Right atrium auricular region (tissue), 2 donors: ENCODE measurements at regions not wholly inside any gene's neighbourhood (a gene's known extent, or its start where the extent isn't known, plus 50 kb on each side); places are given as distances from the start of the nearest gene placed in this dataset.

ENCODE experiments used
- DNase-seq: peaks from one replicate; pipeline ENCODE4 v3.0.0-alpha.2; 2019; ENCODE audit warnings: low spot score
- H3K27ac ChIP-seq, 2 donors: fragments of 200-600 bp; sonication (generic); 1 replicate in 1 of 2; 2 replicates in 1 of 2; pipeline ENCODE4 v1.5.1; 2016 to 2019
- H3K27me3 ChIP-seq, 2 donors: fragments of 200-600 bp; sonication (generic); one replicate each; pipeline versions ENCODE4 v1.5.1 to v1.6.0; 2017 to 2019
- H3K36me3 ChIP-seq: fragments of 200-600 bp; sonication (generic); one replicate; pipeline ENCODE4 v1.5.1; 2016
- H3K4me1 ChIP-seq, 2 donors: fragments of 200-600 bp; sonication (generic); one replicate each; pipeline versions ENCODE4 v1.5.1 to v1.6.0; 2017 to 2019
- H3K4me3 ChIP-seq, 2 donors: fragments of 200-600 bp; sonication (generic); 1 replicate in 1 of 2; 2 replicates in 1 of 2; pipeline ENCODE4 v1.5.1; 2017 to 2019; ENCODE audit warnings: mild to moderate bottlenecking in 1 of 2, moderate library complexity in 1 of 2
- H3K9me3 ChIP-seq, 2 donors: fragments of 200-600 bp; sonication (generic); one replicate each; pipeline ENCODE4 v1.5.1; 2019
- TF ChIP-seq, protein P1 (sequence below), 2 donors: fragments of 200-600 bp; sonication (generic); IDR thresholded peaks; one replicate each; pipeline ENCODE4 v1.5.1; 2019; ENCODE audit warnings: antibody characterized with exemption in 2 of 2

DNA sequence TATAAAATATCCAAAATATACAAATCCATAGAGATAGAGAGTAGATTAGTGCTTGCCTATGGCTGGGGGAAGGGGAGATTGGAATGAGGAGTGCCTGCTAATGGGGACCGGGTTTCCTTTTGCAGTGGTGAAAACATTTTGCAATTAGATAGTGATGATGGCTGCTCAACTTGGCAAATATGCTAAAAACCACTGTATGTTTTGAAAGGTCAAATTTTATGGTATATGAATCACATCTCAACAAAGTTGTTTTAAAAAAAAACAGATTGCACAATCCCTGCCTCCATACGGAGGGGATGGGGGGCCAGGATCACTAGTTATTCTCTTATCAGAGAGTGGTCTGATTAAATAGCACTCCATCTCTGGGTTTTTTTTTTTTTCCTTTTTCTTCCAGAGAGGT is 76.9 kb upstream of the RIPOR2 start:
- no peaks in the 10 kb centered on the region for H3K27me3 ChIP-seq
- H3K36me3 ChIP-seq = no peaks in the 10 kb centered on the region
- no peaks in the 10 kb centered on the region for H3K9me3 ChIP-seq
- TF ChIP-seq, protein P1, sequence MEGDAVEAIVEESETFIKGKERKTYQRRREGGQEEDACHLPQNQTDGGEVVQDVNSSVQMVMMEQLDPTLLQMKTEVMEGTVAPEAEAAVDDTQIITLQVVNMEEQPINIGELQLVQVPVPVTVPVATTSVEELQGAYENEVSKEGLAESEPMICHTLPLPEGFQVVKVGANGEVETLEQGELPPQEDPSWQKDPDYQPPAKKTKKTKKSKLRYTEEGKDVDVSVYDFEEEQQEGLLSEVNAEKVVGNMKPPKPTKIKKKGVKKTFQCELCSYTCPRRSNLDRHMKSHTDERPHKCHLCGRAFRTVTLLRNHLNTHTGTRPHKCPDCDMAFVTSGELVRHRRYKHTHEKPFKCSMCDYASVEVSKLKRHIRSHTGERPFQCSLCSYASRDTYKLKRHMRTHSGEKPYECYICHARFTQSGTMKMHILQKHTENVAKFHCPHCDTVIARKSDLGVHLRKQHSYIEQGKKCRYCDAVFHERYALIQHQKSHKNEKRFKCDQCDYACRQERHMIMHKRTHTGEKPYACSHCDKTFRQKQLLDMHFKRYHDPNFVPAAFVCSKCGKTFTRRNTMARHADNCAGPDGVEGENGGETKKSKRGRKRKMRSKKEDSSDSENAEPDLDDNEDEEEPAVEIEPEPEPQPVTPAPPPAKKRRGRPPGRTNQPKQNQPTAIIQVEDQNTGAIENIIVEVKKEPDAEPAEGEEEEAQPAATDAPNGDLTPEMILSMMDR (IDR thresholded peaks at IDR 0.05) = no peak
- H3K4me3 ChIP-seq = no peak overlapping the region
- no peak for DNase-seq
- no peak overlapping the region for H3K27ac ChIP-seq
- peaks cover 0 to 9% of the 10 kb centered on the region in 2 donors for H3K4me1 ChIP-seq

DNA sequence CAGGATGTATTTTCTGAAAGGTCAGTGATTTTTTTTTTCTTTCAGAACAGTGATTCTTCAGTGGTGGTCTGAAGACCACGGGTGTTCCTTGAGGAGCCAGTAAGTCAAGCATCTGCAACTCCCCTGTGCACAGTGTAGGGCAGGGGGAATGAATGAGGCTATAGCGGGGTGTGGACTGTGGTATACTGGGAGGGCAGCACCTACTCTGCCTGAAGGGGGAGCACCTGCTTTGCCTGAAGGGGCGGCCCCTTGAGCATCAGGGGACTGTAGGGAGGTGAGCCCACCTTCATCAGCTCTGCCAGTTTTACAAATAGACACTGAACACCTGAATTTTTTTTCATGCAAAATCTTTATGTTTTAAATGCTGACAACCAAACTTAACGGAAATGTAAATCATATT is 77.5 kb upstream of the RIPOR2 start:
- TF ChIP-seq, protein P1 (IDR thresholded peaks at IDR 0.05) = no peak
- no peak overlapping the region for H3K27ac ChIP-seq
- no peaks in the 10 kb centered on the region for H3K9me3 ChIP-seq
- no peak for DNase-seq
- peaks cover 0 to 9% of the 10 kb centered on the region in 2 donors for H3K4me1 ChIP-seq
- H3K4me3 ChIP-seq = no peak overlapping the region
- H3K36me3 ChIP-seq = no peaks in the 10 kb centered on the region
- no peaks in the 10 kb centered on the region for H3K27me3 ChIP-seq

DNA sequence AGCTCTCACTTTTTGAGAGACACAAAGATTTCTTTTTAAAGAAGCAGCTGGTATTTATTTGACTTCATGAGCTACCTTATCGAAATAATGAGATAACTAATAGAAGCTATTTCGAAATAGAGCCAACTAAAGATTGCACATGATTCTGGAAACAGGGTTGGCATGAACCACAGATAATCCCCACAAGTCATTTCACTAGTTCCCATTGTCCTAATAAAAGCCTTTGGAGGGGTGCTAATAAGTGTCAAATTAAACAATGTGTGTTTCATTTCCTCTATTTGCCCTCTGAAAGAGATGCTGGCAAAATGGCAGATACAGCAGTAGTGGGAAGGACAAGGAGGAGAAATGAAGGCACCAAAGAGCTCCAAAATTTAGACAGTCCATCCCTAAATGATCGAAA is 78.6 kb upstream of the RIPOR2 start:
- H3K9me3 ChIP-seq = no peaks in the 10 kb centered on the region
- H3K4me3 ChIP-seq = no peak overlapping the region
- DNase-seq = no peak
- no peaks in the 10 kb centered on the region for H3K27me3 ChIP-seq
- H3K27ac ChIP-seq = peak overlapping the region in 1 of 2 donors; percentile 67
- H3K4me1 ChIP-seq = peaks cover 0 to 9% of the 10 kb centered on the region in 2 donors
- no peaks in the 10 kb centered on the region for H3K36me3 ChIP-seq
- TF ChIP-seq, protein P1 (IDR thresholded peaks at IDR 0.05) = no peak

DNA sequence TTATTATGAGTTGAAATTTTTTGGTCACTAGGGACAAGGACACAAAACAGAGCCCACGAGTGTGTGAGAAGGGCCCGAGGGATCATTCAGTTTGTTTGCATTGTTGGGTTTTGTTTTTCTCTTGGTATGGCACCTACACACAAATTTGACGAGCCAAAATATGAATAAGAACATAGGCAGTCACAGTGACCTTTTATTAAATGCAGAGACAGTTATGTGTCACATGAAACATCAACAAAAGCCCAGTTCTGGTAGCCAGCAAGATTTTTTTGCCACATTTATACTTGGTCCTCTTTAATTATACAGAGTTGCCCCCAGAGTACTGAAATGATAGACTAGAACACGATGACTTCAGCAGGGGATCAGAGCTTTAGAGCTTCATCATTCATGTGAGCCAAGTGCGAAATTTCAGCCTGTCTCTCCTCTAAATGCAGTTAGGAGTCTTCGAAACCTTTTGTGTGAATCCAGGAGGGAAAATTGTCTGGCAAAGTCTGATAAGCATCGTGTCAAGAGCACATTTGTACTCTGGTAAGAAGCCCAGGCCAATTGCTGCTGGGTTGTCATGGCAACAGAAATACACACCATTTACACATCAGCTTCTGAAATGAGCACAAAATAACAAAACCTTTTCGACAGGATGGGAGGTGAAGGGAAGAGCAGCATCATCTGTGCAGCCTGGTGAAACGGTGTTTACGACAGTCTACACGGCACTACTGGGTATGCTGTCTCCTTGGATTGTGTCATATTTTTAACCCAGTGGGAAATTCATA is 79.2 kb upstream of the RIPOR2 start:
- Histone ChIP-seq H3K27ac (peak overlapping the region in 1 of 2 donors; percentile 67), H3K9me3 (no peaks in the 10 kb centered on the region), H3K4me3 (no peak overlapping the region), H3K36me3 (no peaks in the 10 kb centered on the region), H3K27me3 (no peaks in the 10 kb centered on the region), H3K4me1 (peaks cover 0 to 9% of the 10 kb centered on the region in 2 donors)
- peak; percentile 70 for DNase-seq
- TF ChIP-seq, protein P1 (IDR thresholded peaks at IDR 0.05) = no peak

DNA sequence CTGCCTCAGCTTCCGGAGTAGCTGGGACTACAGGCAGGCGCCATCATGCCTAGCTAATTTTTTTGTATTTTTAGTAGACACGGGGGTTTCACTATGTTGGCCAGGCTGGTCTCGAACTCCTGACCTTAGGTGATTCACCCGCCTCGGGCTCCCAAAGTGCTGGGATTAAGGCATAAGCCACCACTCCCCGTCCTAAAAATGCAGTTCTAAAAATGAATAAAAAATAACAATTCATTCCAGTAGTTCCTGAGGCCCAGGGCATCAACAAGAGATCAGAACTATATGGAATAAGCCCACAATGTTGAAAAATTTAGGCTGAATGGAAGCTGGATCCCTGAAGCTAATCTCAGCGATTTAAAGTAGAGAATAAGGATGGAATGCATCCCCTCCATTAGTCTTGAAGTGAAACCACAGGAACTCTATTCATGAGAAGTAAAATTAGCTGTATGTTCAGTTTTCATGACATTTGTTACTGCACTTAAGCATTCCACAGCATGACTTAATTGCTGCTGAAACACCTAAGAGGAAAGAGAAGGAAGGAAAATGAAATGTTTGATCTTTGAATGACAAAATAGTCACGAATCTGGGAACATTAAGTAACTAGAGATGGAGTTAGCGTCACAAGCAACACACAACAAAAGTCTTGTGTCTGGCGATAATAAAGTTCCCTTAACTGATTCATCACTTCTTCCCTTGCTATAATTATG is 80.4 kb upstream of the RIPOR2 start:
- Histone ChIP-seq H3K9me3 (no peaks in the 10 kb centered on the region), H3K27ac (no peak overlapping the region), H3K36me3 (no peaks in the 10 kb centered on the region), H3K27me3 (no peaks in the 10 kb centered on the region), H3K4me1 (peaks cover 0 to 9% of the 10 kb centered on the region in 2 donors), H3K4me3 (no peak overlapping the region)
- DNase-seq = no peak
- TF ChIP-seq, protein P1 (IDR thresholded peaks at IDR 0.05) = no peak
